ENCODE measurements at regions not wholly inside any gene's neighbourhood (a gene's known extent, or its start where the extent isn't known, plus 50 kb on each side); places are given as distances from the start of the nearest gene placed in this dataset.

DNA sequence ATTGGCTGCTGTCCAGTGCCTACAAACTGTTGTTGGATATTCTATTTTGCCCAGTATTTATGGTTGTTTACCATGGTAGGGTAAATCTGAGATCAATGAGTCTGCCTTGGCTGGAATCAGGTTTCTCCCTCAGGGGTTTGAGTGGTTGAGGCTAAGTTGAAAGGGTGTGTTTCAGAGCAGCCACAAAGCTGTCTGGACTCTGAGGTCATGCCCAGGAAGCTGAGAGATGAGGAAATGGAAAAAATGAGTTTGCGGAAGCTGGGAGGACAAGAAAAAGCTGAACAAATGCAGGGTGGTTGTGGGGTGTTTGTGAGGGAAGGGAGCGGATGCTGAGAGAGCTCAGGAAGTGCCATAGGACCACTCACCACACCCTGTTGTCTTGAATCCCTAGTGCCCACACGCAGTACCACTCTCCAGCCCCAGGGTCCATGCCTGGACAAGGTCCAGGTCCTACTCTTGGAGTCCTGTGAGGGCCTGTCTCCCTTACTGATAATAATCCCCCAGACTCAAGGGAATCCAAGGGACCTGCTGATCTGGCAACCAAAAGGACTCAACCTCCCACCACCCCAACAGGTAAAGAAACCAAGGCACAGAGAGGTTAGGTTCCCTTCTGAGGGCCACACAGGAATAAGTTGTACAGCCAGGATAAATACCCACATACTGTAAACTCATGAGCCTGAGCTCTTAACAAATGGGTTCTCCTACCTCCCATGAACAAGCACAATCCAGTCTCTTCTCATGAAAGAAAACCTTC lies 81.6 kb downstream of the PPCDC start (continued):
- TF ChIP-seq FOXJ3 (CRISPR knock-in tag; IDR thresholded peaks at IDR 0.05; ENCODE audit: borderline replicate concordance), result no peak
- no peak for TF ChIP-seq ZNF441 (CRISPR knock-in tag; IDR thresholded peaks at IDR 0.05; ENCODE audit: borderline replicate concordance)
- TF ChIP-seq, protein P1, sequence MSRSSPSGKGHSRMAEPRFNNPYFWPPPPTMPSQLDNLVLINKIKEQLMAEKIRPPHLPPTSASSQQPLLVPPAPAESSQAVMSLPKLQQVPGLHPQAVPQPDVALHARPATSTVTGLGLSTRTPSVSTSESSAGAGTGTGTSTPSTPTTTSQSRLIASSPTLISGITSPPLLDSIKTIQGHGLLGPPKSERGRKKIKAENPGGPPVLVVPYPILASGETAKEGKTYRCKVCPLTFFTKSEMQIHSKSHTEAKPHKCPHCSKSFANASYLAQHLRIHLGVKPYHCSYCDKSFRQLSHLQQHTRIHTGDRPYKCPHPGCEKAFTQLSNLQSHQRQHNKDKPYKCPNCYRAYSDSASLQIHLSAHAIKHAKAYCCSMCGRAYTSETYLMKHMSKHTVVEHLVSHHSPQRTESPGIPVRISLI (CRISPR knock-in tag; IDR thresholded peaks at IDR 0.05; ENCODE audit: borderline replicate concordance), result no peak
- TF ChIP-seq CBX5 (CRISPR knock-in tag; IDR thresholded peaks at IDR 0.05; ENCODE audit: borderline replicate concordance), result no peak
- TF ChIP-seq, protein P2, sequence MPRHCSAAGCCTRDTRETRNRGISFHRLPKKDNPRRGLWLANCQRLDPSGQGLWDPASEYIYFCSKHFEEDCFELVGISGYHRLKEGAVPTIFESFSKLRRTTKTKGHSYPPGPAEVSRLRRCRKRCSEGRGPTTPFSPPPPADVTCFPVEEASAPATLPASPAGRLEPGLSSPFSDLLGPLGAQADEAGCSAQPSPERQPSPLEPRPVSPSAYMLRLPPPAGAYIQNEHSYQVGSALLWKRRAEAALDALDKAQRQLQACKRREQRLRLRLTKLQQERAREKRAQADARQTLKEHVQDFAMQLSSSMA (CRISPR knock-in tag; IDR thresholded peaks at IDR 0.05), result no peak
- TF ChIP-seq NR2F6 (IDR thresholded peaks at IDR 0.05), result no peak
- TF ChIP-seq NR2F6 (CRISPR knock-in tag; IDR thresholded peaks at IDR 0.05), result no peak
- TF ChIP-seq XBP1 (CRISPR knock-in tag; IDR thresholded peaks at IDR 0.05), result no peak
- TF ChIP-seq ATF1 (CRISPR knock-in tag; IDR thresholded peaks at IDR 0.05), result no peak
- no peak for TF ChIP-seq MLLT10 (CRISPR knock-in tag; IDR thresholded peaks at IDR 0.05)
- no peak for TF ChIP-seq EED (CRISPR knock-in tag; IDR thresholded peaks at IDR 0.05)
- no peak for TF ChIP-seq RXRB (CRISPR knock-in tag; IDR thresholded peaks at IDR 0.05; ENCODE audit: borderline replicate concordance)
- no peak for TF ChIP-seq SMAD9 (CRISPR knock-in tag; IDR thresholded peaks at IDR 0.05)
- peak; percentile 67; the same call in 1 of the 2 replicates for TF ChIP-seq ZBTB38 (CRISPR knock-in tag; IDR thresholded peaks at IDR 0.05)
- TF ChIP-seq KAT7 (CRISPR knock-in tag; IDR thresholded peaks at IDR 0.05; ENCODE audit: borderline replicate concordance), result no peak
- TF ChIP-seq ETV5 (CRISPR knock-in tag; IDR thresholded peaks at IDR 0.05; ENCODE audit: borderline replicate concordance), result peak; percentile 15; the same call in 1 of the 2 replicates
- no peak for TF ChIP-seq SPEN (CRISPR knock-in tag; IDR thresholded peaks at IDR 0.05; ENCODE audit: low read depth)
- no peak for TF ChIP-seq RBM39 (IDR thresholded peaks at IDR 0.05; ENCODE audit: low read depth, low read length, poor library complexity, severe bottlenecking)
- TF ChIP-seq PHF5A (CRISPR knock-in tag; IDR thresholded peaks at IDR 0.05; ENCODE audit: low read depth, unreplicated experiment), result no peak
- peak; percentile 58; the same call in 1 of the 2 replicates for TF ChIP-seq FOSL2 (CRISPR knock-in tag; IDR thresholded peaks at IDR 0.05)
- TF ChIP-seq ZFP1 (CRISPR knock-in tag; IDR thresholded peaks at IDR 0.05), result no peak
- TF ChIP-seq TCF7 (IDR thresholded peaks at IDR 0.05; ENCODE audit: low read depth), result no peak
- TF ChIP-seq MAFK (conservative IDR thresholded peaks at IDR 0.05 in 1 of 2, IDR thresholded peaks at IDR 0.05 in 1 of 2; ENCODE audit: low read length in 2 of 2), result no peak
- no peak for TF ChIP-seq ZNF556 (CRISPR knock-in tag; IDR thresholded peaks at IDR 0.05; ENCODE audit: borderline replicate concordance)
- TF ChIP-seq STAT5B (CRISPR knock-in tag; IDR thresholded peaks at IDR 0.05), result no peak
- TF ChIP-seq FIP1L1 (IDR thresholded peaks at IDR 0.05; ENCODE audit: borderline replicate concordance, insufficient read depth, low read depth, low read length), result no peak
- no peak for TF ChIP-seq AHR (CRISPR knock-in tag; IDR thresholded peaks at IDR 0.05)
- no peak for TF ChIP-seq MIER3 (CRISPR knock-in tag; IDR thresholded peaks at IDR 0.05; ENCODE audit: borderline replicate concordance)
- no peak for TF ChIP-seq ZNF10 (CRISPR knock-in tag; IDR thresholded peaks at IDR 0.05; ENCODE audit: borderline replicate concordance, low read depth)
- no peak for TF ChIP-seq ZNF543 (CRISPR knock-in tag; IDR thresholded peaks at IDR 0.05)
- 0 out of 2 replicates have a peak, but pooled peaks have one; percentile 21 for TF ChIP-seq CREM (IDR thresholded peaks at IDR 0.05)
- no peak for TF ChIP-seq CREM (CRISPR knock-in tag; IDR thresholded peaks at IDR 0.05)
- TF ChIP-seq FOXA1 (IDR thresholded peaks at IDR 0.05), result no peak
- TF ChIP-seq FOXA1 (CRISPR knock-in tag; IDR thresholded peaks at IDR 0.05), result no peak
- TF ChIP-seq ZNF484 (CRISPR knock-in tag; IDR thresholded peaks at IDR 0.05; ENCODE audit: borderline replicate concordance, low read depth), result no peak

All from HepG2 (cell line).